ENCODE measurements at regions not wholly inside any gene's neighbourhood (a gene's known extent, or its start where the extent isn't known, plus 50 kb on each side); places are given as distances from the start of the nearest gene placed in this dataset.

DNA sequence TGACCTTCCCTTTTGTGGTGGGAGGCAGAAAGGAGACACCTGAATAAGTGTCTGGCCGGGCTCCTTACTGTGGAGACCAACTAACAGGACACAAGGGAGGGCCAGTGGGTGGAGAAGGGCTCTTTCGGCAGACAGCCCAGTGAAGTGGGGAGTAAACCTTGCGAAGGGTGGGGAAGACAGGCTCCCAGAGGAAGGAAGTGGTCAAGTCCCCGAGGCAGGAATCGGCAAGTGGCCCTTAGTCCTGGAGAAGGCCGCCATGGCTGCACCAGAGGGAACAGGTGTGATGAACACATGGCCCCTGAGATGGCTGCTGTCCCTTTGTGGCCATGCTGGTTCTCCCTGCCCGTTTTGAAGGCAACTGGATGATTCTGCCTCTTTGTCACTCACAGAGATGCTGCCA lies 187.2 kb upstream of the IGFBP3 start:
- TF ChIP-seq NRF1 (conservative IDR thresholded peaks at IDR 0.05; ENCODE audit: low read depth, low read length), result no peak
- TF ChIP-seq NR2C1 (IDR thresholded peaks at IDR 0.05), result no peak
- no peak for TF ChIP-seq SPI1 (IDR thresholded peaks at IDR 0.05; ENCODE audit: borderline replicate concordance, insufficient read depth, low read depth, low read length)
- no peak for TF ChIP-seq ZSCAN29 (IDR thresholded peaks at IDR 0.05)
- TF ChIP-seq, protein P1, sequence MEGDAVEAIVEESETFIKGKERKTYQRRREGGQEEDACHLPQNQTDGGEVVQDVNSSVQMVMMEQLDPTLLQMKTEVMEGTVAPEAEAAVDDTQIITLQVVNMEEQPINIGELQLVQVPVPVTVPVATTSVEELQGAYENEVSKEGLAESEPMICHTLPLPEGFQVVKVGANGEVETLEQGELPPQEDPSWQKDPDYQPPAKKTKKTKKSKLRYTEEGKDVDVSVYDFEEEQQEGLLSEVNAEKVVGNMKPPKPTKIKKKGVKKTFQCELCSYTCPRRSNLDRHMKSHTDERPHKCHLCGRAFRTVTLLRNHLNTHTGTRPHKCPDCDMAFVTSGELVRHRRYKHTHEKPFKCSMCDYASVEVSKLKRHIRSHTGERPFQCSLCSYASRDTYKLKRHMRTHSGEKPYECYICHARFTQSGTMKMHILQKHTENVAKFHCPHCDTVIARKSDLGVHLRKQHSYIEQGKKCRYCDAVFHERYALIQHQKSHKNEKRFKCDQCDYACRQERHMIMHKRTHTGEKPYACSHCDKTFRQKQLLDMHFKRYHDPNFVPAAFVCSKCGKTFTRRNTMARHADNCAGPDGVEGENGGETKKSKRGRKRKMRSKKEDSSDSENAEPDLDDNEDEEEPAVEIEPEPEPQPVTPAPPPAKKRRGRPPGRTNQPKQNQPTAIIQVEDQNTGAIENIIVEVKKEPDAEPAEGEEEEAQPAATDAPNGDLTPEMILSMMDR (IDR thresholded peaks at IDR 0.05 in 2 of 3, conservative IDR thresholded peaks at IDR 0.05 in 1 of 3; ENCODE audit: control insufficient read depth in 2 of 3, extremely low read depth in 1 of 3, insufficient read depth in 1 of 3, low read depth in 3 of 3, low read length in 3 of 3), result no peak
- TF ChIP-seq NFYA (IDR thresholded peaks at IDR 0.05; ENCODE audit: borderline replicate concordance, low read depth, low read length), result no peak
- TF ChIP-seq, protein P2, sequence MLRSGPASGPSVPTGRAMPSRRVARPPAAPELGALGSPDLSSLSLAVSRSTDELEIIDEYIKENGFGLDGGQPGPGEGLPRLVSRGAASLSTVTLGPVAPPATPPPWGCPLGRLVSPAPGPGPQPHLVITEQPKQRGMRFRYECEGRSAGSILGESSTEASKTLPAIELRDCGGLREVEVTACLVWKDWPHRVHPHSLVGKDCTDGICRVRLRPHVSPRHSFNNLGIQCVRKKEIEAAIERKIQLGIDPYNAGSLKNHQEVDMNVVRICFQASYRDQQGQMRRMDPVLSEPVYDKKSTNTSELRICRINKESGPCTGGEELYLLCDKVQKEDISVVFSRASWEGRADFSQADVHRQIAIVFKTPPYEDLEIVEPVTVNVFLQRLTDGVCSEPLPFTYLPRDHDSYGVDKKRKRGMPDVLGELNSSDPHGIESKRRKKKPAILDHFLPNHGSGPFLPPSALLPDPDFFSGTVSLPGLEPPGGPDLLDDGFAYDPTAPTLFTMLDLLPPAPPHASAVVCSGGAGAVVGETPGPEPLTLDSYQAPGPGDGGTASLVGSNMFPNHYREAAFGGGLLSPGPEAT (IDR thresholded peaks at IDR 0.05; ENCODE audit: low read depth), result no peak
- no peak for TF ChIP-seq CHD2 (IDR thresholded peaks at IDR 0.05; ENCODE audit: borderline replicate concordance, low read depth, low read length)
- no peak for DNase-seq (ENCODE audit: low read depth, low spot score)

More for the DNA sequence above, 187.2 kb upstream of the IGFBP3 start:
- 23% methylated on average over 7 of the region's 7 CpGs for WGBS (ENCODE audit: insufficient coverage, insufficient replicate concordance, low lambda C conversion rate, missing lambda C conversion rate)
- no peak overlapping the region for H3K9ac ChIP-seq (ENCODE audit: control insufficient read depth, insufficient read depth, low read length)
- POLR2A ChIA-PET, result no interaction called here
- no peaks in the 10 kb centered on the region for H3K79me2 ChIP-seq (ENCODE audit: control insufficient read depth, insufficient read depth, low read length)
- RAD21 ChIA-PET (ENCODE audit: unreplicated experiment), result interaction anchor here (1.3 kb wide), 1 partner anchor 185 kb away, joined by 3 read pairs; no protein-coding TSS in a partner anchor
- no peaks in the 10 kb centered on the region for H3K4me1 ChIP-seq (ENCODE audit: control insufficient read depth, insufficient read depth, low read length)
- no peak overlapping the region for H3K4me2 ChIP-seq (ENCODE audit: control insufficient read depth, insufficient read depth)
- H3K4me3 ChIP-seq, result no peak overlapping the region
- no peak for FAIRE-seq
- no TSS peak for BruUV-seq (replicated peaks)
- no peak for ATAC-seq
- H3K36me3 ChIP-seq (ENCODE audit: control insufficient read depth in 2 of 2, insufficient read depth in 2 of 2, low read length in 1 of 2), result no peaks in the 10 kb centered on the region
- H3K27ac ChIP-seq (ENCODE audit: control insufficient read depth, insufficient read depth), result no peak overlapping the region
- H2AFZ ChIP-seq (ENCODE audit: control insufficient read depth, low read depth, low read length), result no peak overlapping the region
- in situ Hi-C loops (cut with MboI), result no loop called here
- H4K20me1 ChIP-seq (ENCODE audit: control insufficient read depth, insufficient read depth), result no peaks in the 10 kb centered on the region
- SMC1A ChIA-PET (ENCODE audit: uncharacterized antibody, unreplicated experiment), result interaction anchor here (0.9 to 1.6 kb wide), 2 partner anchors 8 to 9 kb away, joined by 3 to 4 read pairs; no protein-coding TSS in a partner anchor
- intact Hi-C loops (cut with micrococcal nuclease; ENCODE audit: unreplicated experiment), result no loop called here
- CTCF ChIA-PET, result no interaction called here
- no peaks in the 10 kb centered on the region for H3K9me3 ChIP-seq (replicated peaks; ENCODE audit: control insufficient read depth, insufficient read depth, low read length)
- H3K27me3 ChIP-seq (replicated peaks in 1 of 2; ENCODE audit: control insufficient read depth in 2 of 2, insufficient read depth in 2 of 2, low read length in 1 of 2), result no peaks in the 10 kb centered on the region
